ENCODE measurements at regions not wholly inside any gene's neighbourhood (a gene's known extent, or its start where the extent isn't known, plus 50 kb on each side); places are given as distances from the start of the nearest gene placed in this dataset.

DNA sequence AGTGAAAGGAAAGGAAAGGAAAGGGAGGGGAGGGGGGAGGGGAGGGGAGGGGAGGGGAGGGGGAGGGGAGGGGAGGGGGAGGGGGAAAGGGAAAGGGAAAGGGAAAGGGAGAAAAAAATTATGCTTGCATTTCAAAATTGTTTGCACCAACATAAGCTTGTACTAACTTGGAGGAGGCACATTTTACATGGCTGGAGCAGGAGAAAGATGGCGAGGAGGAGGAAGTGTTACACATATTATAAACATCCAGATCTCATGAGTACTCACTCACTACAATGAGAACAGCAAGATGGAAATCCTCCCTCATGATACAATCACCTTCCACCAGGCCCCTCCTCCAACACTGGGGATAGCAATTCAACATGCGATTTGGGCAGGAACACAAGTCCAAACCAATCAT is 660.2 kb upstream of the CDH2 start (continued):
- no peak for TF ChIP-seq PBX3 (IDR thresholded peaks at IDR 0.05)
- no peak for TF ChIP-seq JUN (IDR thresholded peaks at IDR 0.05)
- TF ChIP-seq TFCP2L1 (CRISPR knock-in tag; IDR thresholded peaks at IDR 0.05), result no peak

GRCh38 chr18:28834889-28835288 is 658.0 kb upstream of the CDH2 start:
- ChIA-PET CTCF (no interaction called here), POLR2A (no interaction called here)
- peak overlapping the region; percentile 30; the same call in 2 of the 3 replicates for H3K4me2 ChIP-seq
- TF ChIP-seq CEBPB (IDR thresholded peaks at IDR 0.05) (0 out of 4 replicates have a peak, but pooled peaks of 1 of the 2 experiments have one; percentile 11), HEYL (CRISPR knock-in tag; IDR thresholded peaks at IDR 0.05) (no peak), CHD2 (IDR thresholded peaks at IDR 0.05; ENCODE audit: low read length, partially characterized antibody) (no peak), TFCP2L1 (CRISPR knock-in tag; IDR thresholded peaks at IDR 0.05) (no peak), KDM5A (IDR thresholded peaks at IDR 0.05) (no peak), EHMT2 (IDR thresholded peaks at IDR 0.05; ENCODE audit: low read depth) (no peak)
- TF ChIP-seq, protein P1, sequence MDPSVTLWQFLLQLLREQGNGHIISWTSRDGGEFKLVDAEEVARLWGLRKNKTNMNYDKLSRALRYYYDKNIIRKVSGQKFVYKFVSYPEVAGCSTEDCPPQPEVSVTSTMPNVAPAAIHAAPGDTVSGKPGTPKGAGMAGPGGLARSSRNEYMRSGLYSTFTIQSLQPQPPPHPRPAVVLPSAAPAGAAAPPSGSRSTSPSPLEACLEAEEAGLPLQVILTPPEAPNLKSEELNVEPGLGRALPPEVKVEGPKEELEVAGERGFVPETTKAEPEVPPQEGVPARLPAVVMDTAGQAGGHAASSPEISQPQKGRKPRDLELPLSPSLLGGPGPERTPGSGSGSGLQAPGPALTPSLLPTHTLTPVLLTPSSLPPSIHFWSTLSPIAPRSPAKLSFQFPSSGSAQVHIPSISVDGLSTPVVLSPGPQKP (IDR thresholded peaks at IDR 0.05; ENCODE audit: low read depth, low read length), result no peak
- H3K27ac ChIP-seq, result peak overlapping the region; percentile 19 to 49; a peak in 2 of 6 replicates
- FAIRE-seq (no peak), ATAC-seq (peak; percentile 42 to 71; a peak in 4 of 6 replicates), DNase-seq (ENCODE audit: low read depth in 1 of 2, low spot score in 1 of 2) (peak; percentile 8 to 22)
- peaks cover 4% of the 10 kb centered on the region; the same call in 1 of the 3 replicates for H3K4me1 ChIP-seq
- WGBS (ENCODE audit: missing lambda C conversion rate), result 6% methylated on average over 4 of the region's 4 CpGs
- no peak overlapping the region for H3K4me3 ChIP-seq
- H3K9me3 ChIP-seq, result no peaks in the 10 kb centered on the region

DNA sequence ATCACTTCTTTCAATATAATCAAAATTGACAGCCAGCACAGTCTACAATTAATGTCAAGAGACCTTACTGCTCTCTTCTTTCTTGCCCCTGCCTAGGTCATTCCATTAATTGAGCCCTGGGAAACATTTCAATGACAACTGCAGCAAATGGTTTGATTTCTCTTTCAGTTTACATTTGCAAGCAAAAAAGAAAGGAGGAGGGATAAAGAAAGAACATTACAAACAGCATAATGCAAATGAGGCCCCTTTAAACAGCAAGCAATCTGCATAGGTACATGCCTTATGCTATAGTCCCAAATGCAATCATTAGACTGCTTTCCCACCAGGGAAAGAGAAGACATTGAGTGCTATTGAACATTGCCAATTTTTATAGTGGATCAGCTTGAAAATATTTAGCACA is 655.0 kb upstream of the CDH2 start:
- no peak for TF ChIP-seq CEBPB (IDR thresholded peaks at IDR 0.05)
- no peak for TF ChIP-seq RNF2 (IDR thresholded peaks at IDR 0.05; ENCODE audit: borderline replicate concordance, low read depth)
- no peak for TF ChIP-seq EHMT2 (IDR thresholded peaks at IDR 0.05; ENCODE audit: low read depth)
- no peak for TF ChIP-seq MAZ (IDR thresholded peaks at IDR 0.05; ENCODE audit: borderline replicate concordance, low read depth, low read length)
- no peak for TF ChIP-seq CBX8 (IDR thresholded peaks at IDR 0.05)
- DNase-seq (ENCODE audit: low read depth in 1 of 2, low spot score in 1 of 2), result no peak
- H3K4me3 ChIP-seq, result no peak overlapping the region
- POLR2A ChIA-PET, result no interaction called here
- H3K4me1 ChIP-seq, result peaks cover 4% of the 10 kb centered on the region; the same call in 1 of the 3 replicates
- ATAC-seq, result no peak
- CTCF ChIA-PET, result no interaction called here
- H3K27ac ChIP-seq, result no peak overlapping the region
- FAIRE-seq, result no peak
- H3K9me3 ChIP-seq, result no peaks in the 10 kb centered on the region
- H3K4me2 ChIP-seq, result no peak overlapping the region

GRCh38 chr18:28831476-28831875 is 654.5 kb upstream of the CDH2 start:
- no peak for DNase-seq (ENCODE audit: low read depth in 1 of 2, low spot score in 1 of 2)
- ChIA-PET POLR2A (no interaction called here), CTCF (no interaction called here)
- no peak for ATAC-seq
- H3K4me1 ChIP-seq, result peaks cover 4% of the 10 kb centered on the region; the same call in 1 of the 3 replicates
- FAIRE-seq, result no peak
- no peaks in the 10 kb centered on the region for H3K9me3 ChIP-seq
- no peak overlapping the region for H3K27ac ChIP-seq
- H3K4me3 ChIP-seq, result no peak overlapping the region
- H3K4me2 ChIP-seq, result no peak overlapping the region
- no peak for TF ChIP-seq SMC3 (IDR thresholded peaks at IDR 0.05)
- no peak for TF ChIP-seq CBX8 (IDR thresholded peaks at IDR 0.05)
- TF ChIP-seq, protein P2, sequence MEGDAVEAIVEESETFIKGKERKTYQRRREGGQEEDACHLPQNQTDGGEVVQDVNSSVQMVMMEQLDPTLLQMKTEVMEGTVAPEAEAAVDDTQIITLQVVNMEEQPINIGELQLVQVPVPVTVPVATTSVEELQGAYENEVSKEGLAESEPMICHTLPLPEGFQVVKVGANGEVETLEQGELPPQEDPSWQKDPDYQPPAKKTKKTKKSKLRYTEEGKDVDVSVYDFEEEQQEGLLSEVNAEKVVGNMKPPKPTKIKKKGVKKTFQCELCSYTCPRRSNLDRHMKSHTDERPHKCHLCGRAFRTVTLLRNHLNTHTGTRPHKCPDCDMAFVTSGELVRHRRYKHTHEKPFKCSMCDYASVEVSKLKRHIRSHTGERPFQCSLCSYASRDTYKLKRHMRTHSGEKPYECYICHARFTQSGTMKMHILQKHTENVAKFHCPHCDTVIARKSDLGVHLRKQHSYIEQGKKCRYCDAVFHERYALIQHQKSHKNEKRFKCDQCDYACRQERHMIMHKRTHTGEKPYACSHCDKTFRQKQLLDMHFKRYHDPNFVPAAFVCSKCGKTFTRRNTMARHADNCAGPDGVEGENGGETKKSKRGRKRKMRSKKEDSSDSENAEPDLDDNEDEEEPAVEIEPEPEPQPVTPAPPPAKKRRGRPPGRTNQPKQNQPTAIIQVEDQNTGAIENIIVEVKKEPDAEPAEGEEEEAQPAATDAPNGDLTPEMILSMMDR (IDR thresholded peaks at IDR 0.05), result no peak
- TF ChIP-seq MYC (IDR thresholded peaks at IDR 0.05; ENCODE audit: borderline replicate concordance, low read length), result no peak
- TF ChIP-seq NFE2L2 (conservative IDR thresholded peaks at IDR 0.05; ENCODE audit: low read length), result no peak
